MM.1S (cell line): ENCODE measurements at regions not wholly inside any gene's neighbourhood (a gene's known extent, or its start where the extent isn't known, plus 50 kb on each side); places are given as distances from the start of the nearest gene placed in this dataset.

ENCODE experiments used
- DNase-seq: peaks from one replicate; pipeline ENCODE4 v3.0.0-alpha.2; 2015
- H2AFZ ChIP-seq: fragments of 300-600 bp; sonication (generic); 2 replicates; pipeline ENCODE4 v1.6.0; 2016; ENCODE audit warnings: antibody characterized with exemption, low read length
- H3F3A ChIP-seq: fragments of 300-600 bp; sonication (generic); 2 replicates; pipeline ENCODE4 v1.6.1; 2016; ENCODE audit warnings: mild to moderate bottlenecking, antibody characterized with exemption, low read length, moderate library complexity, mixed read lengths; ENCODE audit not compliant: insufficient read depth
- H3K27ac ChIP-seq: fragments of 300-600 bp; sonication (generic); 2 replicates; pipeline ENCODE4 v1.5.1; 2016; ENCODE audit warnings: mild to moderate bottlenecking, low read length
- H3K27me3 ChIP-seq: fragments of 300-600 bp; sonication (generic); replicated peaks from 2 replicates; pipeline ENCODE4 v1.6.0; 2016; ENCODE audit warnings: low read length; ENCODE audit not compliant: insufficient read depth
- H3K36me3 ChIP-seq: fragments of 300-600 bp; sonication (generic); replicated peaks from 2 replicates; pipeline ENCODE4 v1.6.1; 2016; ENCODE audit warnings: mild to moderate bottlenecking, low read length, mixed read lengths; ENCODE audit not compliant: insufficient read depth
- H3K4me1 ChIP-seq: fragments of 300-600 bp; sonication (generic); 2 replicates; pipeline ENCODE4 v1.6.1; 2016; ENCODE audit warnings: low read length, mixed read lengths
- H3K4me2 ChIP-seq: fragments of 300-600 bp; sonication (generic); 2 replicates; pipeline ENCODE4 v1.6.0; 2016; ENCODE audit warnings: low read depth, low read length
- H3K4me3 ChIP-seq: fragments of 300-600 bp; sonication (generic); 2 replicates; pipeline ENCODE4 v1.5.1; 2016; ENCODE audit warnings: low read length, mixed read lengths
- H3K79me2 ChIP-seq: fragments of 300-600 bp; sonication (generic); 2 replicates; pipeline ENCODE4 v1.6.1; 2016; ENCODE audit warnings: mixed run types, low read length, mixed read lengths
- H3K9ac ChIP-seq: fragments of 300-600 bp; sonication (generic); 2 replicates; pipeline ENCODE4 v1.6.1; 2016; ENCODE audit warnings: low read length, mixed read lengths
- H3K9me2 ChIP-seq: fragments of 300-600 bp; sonication (generic); replicated peaks from 2 replicates; pipeline ENCODE4 v1.6.1; 2016; ENCODE audit warnings: mild to moderate bottlenecking, low read length, mixed read lengths; ENCODE audit not compliant: insufficient read depth
- H3K9me3 ChIP-seq: fragments of 300-600 bp; sonication (generic); replicated peaks from 2 replicates; pipeline ENCODE4 v1.6.1; 2016; ENCODE audit warnings: mild to moderate bottlenecking, low read length, mixed read lengths; ENCODE audit not compliant: insufficient read depth
- H4K20me1 ChIP-seq: fragments of 300-600 bp; sonication (generic); 2 replicates; pipeline ENCODE4 v1.6.1; 2016; ENCODE audit warnings: mild to moderate bottlenecking, low read length, moderate library complexity, mixed read lengths; ENCODE audit not compliant: insufficient read depth
- EZH2 ChIP-seq: fragments of 300-600 bp; sonication (generic); optimal IDR thresholded peaks from 2 replicates; pipeline ENCODE3; 2017; ENCODE audit warnings: low read depth, mild to moderate bottlenecking, antibody characterized with exemption, low read length, mixed read lengths
- EZH2phosphoT487 ChIP-seq: fragments of 300-600 bp; sonication (generic); IDR thresholded peaks from 2 replicates; pipeline ENCODE4 v1.6.1; 2018; ENCODE audit warnings: antibody characterized with exemption, low read length
- TF ChIP-seq, protein P1 (sequence below): fragments of 300-600 bp; sonication (generic); IDR thresholded peaks from 2 replicates; pipeline ENCODE4 v1.5.1; 2016; ENCODE audit warnings: antibody characterized with exemption, low read length, mixed read lengths

DNA sequence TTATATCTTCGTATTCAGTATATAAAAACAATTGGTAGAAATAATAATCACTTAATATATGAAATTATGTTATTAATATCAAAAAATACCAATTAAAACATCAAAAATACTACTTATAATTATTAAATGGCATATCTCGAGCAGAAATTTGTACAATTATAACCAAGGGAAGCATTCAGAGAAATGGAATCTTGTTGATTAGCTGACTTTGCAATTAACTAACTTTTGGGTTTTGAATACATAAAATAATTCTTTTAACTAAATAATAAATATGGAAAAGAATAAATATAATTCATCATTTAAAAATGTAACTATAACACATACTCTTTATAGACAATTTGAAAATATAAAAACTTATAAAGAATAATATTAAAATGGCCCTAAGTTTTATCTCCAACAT, 160.2 kb upstream of the LRRN1 start:
- no peaks in the 10 kb centered on the region for H3K9me3 ChIP-seq
- H3K27me3 ChIP-seq: no peaks in the 10 kb centered on the region
- H3K9ac ChIP-seq: no peak overlapping the region
- H3K4me1 ChIP-seq: peaks cover 16% of the 10 kb centered on the region
- no peak overlapping the region for H2AFZ ChIP-seq
- no peaks in the 10 kb centered on the region for H3K79me2 ChIP-seq
- no peak for TF ChIP-seq EZH2phosphoT487
- TF ChIP-seq, protein P1, sequence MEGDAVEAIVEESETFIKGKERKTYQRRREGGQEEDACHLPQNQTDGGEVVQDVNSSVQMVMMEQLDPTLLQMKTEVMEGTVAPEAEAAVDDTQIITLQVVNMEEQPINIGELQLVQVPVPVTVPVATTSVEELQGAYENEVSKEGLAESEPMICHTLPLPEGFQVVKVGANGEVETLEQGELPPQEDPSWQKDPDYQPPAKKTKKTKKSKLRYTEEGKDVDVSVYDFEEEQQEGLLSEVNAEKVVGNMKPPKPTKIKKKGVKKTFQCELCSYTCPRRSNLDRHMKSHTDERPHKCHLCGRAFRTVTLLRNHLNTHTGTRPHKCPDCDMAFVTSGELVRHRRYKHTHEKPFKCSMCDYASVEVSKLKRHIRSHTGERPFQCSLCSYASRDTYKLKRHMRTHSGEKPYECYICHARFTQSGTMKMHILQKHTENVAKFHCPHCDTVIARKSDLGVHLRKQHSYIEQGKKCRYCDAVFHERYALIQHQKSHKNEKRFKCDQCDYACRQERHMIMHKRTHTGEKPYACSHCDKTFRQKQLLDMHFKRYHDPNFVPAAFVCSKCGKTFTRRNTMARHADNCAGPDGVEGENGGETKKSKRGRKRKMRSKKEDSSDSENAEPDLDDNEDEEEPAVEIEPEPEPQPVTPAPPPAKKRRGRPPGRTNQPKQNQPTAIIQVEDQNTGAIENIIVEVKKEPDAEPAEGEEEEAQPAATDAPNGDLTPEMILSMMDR: no peak
- TF ChIP-seq EZH2: no peak
- H3K4me3 ChIP-seq: no peak overlapping the region
- DNase-seq: no peak
- H3K27ac ChIP-seq: no peak overlapping the region
- no peaks in the 10 kb centered on the region for H3F3A ChIP-seq
- no peaks in the 10 kb centered on the region for H3K9me2 ChIP-seq
- H4K20me1 ChIP-seq: no peaks in the 10 kb centered on the region
- no peak overlapping the region for H3K4me2 ChIP-seq
- no peaks in the 10 kb centered on the region for H3K36me3 ChIP-seq

GRCh38 chr3:3636815-3637214, 162.4 kb upstream of the LRRN1 start:
- no peaks in the 10 kb centered on the region for H3K36me3 ChIP-seq
- H3K4me1 ChIP-seq: peaks cover 16% of the 10 kb centered on the region
- H3K4me2 ChIP-seq: no peak overlapping the region
- TF ChIP-seq EZH2 (no peak), EZH2phosphoT487 (no peak)
- TF ChIP-seq, protein P1: no peak
- no peaks in the 10 kb centered on the region for H3F3A ChIP-seq
- no peaks in the 10 kb centered on the region for H3K79me2 ChIP-seq
- H3K9ac ChIP-seq: no peak overlapping the region
- H2AFZ ChIP-seq: no peak overlapping the region
- no peaks in the 10 kb centered on the region for H3K9me3 ChIP-seq
- DNase-seq: no peak
- no peak overlapping the region for H3K27ac ChIP-seq
- H4K20me1 ChIP-seq: no peaks in the 10 kb centered on the region
- no peak overlapping the region for H3K4me3 ChIP-seq
- no peaks in the 10 kb centered on the region for H3K27me3 ChIP-seq
- no peaks in the 10 kb centered on the region for H3K9me2 ChIP-seq

DNA sequence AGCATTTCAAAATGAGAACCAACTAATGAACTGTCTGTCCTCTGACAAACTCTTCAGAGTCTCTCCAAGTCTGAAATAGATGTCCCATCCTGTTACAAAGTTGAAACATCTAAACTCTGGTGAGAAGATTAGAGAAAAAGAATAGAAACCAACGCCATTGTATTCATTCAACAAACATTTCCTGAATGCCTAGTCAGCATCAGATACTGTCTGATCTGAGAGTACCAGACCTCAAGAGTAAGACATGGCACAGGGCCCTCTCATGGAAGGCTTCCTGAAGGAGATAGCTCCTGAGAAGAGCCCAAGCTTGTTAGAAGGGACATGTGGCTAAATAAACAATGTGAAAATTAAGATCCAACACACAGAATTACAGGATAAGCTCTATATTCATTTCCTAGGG, 164.1 kb upstream of the LRRN1 start:
- TF ChIP-seq, protein P1: no peak
- Histone ChIP-seq H3K36me3 (no peaks in the 10 kb centered on the region), H4K20me1 (no peaks in the 10 kb centered on the region), H3K9ac (no peak overlapping the region), H3K4me1 (peaks cover 16% of the 10 kb centered on the region), H3K4me2 (peak overlapping the region; percentile 42), H3K27me3 (no peaks in the 10 kb centered on the region), H3K4me3 (no peak overlapping the region), H3K79me2 (no peaks in the 10 kb centered on the region), H3K9me3 (no peaks in the 10 kb centered on the region), H3K27ac (peak overlapping the region; percentile 56; the same call in 1 of the 2 replicates), H2AFZ (peak overlapping the region; percentile 40; the same call in 1 of the 2 replicates), H3F3A (no peaks in the 10 kb centered on the region), H3K9me2 (no peaks in the 10 kb centered on the region)
- DNase-seq: peak; percentile 76

DNA sequence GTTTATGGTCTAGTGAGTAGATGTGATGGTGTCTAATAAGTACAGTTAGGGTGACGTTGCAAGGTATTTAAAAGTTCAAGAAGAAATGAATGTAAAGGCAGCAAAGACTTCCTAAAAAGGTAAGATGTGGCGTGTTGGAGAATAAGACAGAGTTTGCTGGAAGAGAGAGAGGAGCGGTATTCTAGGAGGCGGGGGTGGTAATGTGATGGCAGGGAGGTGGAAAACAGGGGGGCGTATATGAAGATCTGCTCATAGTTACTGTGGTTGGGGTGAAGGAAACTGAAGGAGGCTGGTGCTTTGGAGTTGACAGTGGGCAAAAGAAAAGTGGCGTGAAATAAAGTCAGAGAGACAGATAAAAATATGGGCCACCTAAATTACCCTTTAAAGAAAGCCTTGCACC, 164.9 kb upstream of the LRRN1 start:
- Histone ChIP-seq H2AFZ (no peak overlapping the region), H3K27me3 (no peaks in the 10 kb centered on the region), H3K9me2 (no peaks in the 10 kb centered on the region), H3K4me1 (peaks cover 16% of the 10 kb centered on the region), H3F3A (no peaks in the 10 kb centered on the region), H3K36me3 (no peaks in the 10 kb centered on the region), H3K79me2 (no peaks in the 10 kb centered on the region), H3K4me2 (no peak overlapping the region), H3K27ac (no peak overlapping the region; the same call in 1 of the 2 replicates), H3K4me3 (no peak overlapping the region), H3K9me3 (no peaks in the 10 kb centered on the region), H4K20me1 (no peaks in the 10 kb centered on the region), H3K9ac (no peak overlapping the region)
- no peak for DNase-seq
- TF ChIP-seq EZH2phosphoT487 (no peak), EZH2 (no peak)
- TF ChIP-seq, protein P1: no peak
